ENCODE measurements at regions not wholly inside any gene's neighbourhood (a gene's known extent, or its start where the extent isn't known, plus 50 kb on each side); places are given as distances from the start of the nearest gene placed in this dataset.

DNA sequence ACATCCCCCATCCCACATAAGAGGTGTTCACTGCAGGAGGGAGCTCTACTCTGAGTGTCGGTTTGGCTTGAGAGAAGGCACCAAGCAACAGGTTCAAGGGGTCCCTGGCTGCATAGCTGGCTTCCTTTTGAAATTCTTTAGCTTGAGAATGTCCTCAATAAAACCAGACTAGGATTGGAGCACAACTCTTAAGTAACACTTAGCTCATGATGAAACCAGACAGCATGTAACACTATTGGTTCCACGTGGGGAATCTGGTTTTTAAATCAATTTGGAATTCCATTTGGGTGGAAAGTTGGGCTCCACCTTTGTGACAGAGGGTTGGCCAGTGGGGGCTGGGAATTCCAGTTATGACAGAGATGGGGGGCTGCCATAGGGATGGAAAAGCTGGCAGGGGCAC, 281.2 kb downstream of the TLE3 start:
- TF ChIP-seq PKNOX1 (IDR thresholded peaks at IDR 0.05) (no peak), NFRKB (IDR thresholded peaks at IDR 0.05) (no peak), ZNF384 (IDR thresholded peaks at IDR 0.05) (no peak), FOXA1 (IDR thresholded peaks at IDR 0.05) (no peak), FOXM1 (IDR thresholded peaks at IDR 0.05; ENCODE audit: borderline replicate concordance) (no peak), SP1 (IDR thresholded peaks at IDR 0.05) (no peak), SUZ12 (IDR thresholded peaks at IDR 0.05) (no peak), ARNT (IDR thresholded peaks at IDR 0.05) (no peak), CTBP1 (IDR thresholded peaks at IDR 0.05; ENCODE audit: borderline replicate concordance) (no peak), ELF4 (IDR thresholded peaks at IDR 0.05) (no peak)

Data from HEK293T (cell line).